HuH-7.5 (cell line): ENCODE measurements at regions not wholly inside any gene's neighbourhood (a gene's known extent, or its start where the extent isn't known, plus 50 kb on each side); places are given as distances from the start of the nearest gene placed in this dataset.
"Not testable (repeated sequence)": the region's sequence is repeated elsewhere in the genome, so short reads cannot be mapped to it uniquely, and the experiment has no call there.

Source experiments
- DNase-seq: peaks from one replicate; pipeline ENCODE4 v3.0.0; 2011; ENCODE audit warnings: low spot score

DNA sequence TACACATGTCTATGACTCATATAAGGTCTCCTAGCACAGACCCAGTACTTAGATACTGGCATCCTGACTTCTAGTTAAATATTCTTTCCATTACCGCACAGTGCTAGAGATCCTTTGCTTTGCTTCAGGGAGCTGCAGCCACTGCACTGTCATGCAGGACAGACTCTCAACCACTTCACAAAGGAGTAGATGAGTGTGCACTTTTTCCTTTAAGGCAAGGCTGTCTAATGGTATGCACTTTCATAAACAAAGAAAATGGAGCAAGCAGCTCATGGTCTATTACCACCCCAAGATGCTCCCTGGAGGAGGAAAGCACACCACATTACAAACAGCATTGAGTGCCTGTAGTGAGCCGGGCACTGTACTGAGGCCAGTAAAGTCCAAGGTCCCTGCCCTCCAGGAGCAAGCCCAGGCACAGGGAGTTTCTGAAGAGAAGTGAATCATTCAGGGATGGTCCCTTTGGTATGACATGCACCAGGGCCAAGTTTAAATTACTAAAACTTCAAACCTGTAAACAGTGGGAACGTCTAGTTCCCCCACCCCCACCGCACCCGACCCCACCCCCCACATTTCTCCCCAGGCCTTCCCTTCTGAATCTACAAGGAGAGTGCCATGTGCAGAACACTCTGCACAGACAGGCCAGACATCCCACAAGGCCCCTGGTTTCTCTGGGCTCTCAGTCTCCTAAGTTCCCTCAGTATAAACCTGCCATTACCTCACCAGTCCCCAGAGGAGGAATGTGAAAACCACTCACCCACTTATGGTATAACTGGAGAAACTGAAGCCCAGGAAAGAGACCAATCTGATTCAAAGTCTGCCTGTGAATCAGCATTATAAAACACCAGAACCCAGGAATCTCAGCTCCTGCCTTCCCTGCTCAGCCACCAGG, 107.8 kb upstream of the BCL6 start:
- no peak for DNase-seq

GRCh38 chr3:187855131-187855530, 109.9 kb upstream of the BCL6 start:
- no peak for DNase-seq

DNA sequence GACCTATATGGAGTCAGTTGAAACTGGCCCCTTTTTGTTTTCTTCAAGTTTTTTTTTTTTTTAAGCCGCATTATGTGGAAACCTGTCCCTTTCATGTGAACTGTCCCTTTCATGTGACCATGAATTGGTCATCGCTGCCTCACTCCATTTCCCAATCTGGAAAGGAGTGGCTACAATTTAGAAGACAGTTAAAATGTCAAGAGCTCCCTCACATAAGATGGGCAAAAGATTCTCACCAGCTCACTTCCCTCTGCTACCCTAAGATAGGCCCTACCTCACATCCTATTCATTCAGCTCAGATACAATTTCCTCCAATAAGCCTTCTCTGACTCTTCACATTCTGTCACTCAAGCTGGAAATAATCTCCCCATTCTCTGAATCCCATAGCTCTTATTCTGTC, 111.3 kb upstream of the BCL6 start:
- DNase-seq: no peak

- no peak for DNase-seq
Measured at GRCh38 chr3:187858041-187858440, 112.8 kb upstream of the BCL6 start.

DNA sequence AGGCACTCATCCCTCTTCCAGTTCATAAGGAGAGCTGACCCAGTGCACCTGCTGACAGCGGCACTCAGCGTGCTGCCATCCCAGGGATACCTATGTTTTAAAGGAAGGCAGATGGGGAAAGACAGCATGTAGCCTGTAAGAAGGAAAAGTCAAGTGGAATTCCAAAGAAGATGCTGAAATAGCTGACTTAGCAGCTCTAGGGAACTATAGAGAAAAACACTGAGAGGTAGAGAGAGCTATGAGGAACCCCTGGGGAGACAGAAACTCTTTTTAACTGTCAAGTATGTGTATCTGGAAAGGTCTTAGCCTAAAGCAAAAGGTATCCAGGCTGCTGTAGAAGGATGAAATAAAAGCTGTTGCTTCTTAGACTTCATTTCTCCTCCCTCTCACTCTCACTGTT, 113.4 kb upstream of the BCL6 start:
- no peak for DNase-seq

DNA sequence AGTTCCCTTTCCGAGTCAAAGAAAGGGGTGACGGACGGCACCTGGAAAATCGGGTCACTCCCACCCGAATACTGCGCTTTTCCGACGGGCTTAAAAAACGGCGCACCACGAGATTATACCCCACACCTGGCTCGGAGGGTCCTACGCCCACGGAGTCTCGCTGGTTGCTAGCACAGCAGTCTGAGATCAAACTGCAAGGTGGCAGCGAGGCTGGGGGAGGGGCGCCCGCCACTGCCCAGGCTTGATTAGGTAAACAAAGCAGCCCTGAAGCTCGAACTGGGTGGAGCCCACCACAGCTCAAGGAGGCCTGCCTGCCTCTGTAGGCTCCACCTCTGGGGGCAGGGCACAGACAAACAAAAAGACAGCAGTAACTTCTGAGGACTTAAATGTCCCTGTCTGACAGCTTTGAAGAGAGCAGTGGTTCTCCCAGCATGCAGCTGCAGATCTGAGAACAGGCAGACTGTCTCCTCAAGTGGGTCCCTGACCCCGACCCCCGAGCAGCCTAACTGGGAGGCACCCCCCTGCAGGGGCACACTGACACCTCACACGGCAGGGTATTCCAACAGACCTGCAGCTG, 117.5 kb upstream of the BCL6 start:
- not testable (repeated sequence) for DNase-seq

DNA sequence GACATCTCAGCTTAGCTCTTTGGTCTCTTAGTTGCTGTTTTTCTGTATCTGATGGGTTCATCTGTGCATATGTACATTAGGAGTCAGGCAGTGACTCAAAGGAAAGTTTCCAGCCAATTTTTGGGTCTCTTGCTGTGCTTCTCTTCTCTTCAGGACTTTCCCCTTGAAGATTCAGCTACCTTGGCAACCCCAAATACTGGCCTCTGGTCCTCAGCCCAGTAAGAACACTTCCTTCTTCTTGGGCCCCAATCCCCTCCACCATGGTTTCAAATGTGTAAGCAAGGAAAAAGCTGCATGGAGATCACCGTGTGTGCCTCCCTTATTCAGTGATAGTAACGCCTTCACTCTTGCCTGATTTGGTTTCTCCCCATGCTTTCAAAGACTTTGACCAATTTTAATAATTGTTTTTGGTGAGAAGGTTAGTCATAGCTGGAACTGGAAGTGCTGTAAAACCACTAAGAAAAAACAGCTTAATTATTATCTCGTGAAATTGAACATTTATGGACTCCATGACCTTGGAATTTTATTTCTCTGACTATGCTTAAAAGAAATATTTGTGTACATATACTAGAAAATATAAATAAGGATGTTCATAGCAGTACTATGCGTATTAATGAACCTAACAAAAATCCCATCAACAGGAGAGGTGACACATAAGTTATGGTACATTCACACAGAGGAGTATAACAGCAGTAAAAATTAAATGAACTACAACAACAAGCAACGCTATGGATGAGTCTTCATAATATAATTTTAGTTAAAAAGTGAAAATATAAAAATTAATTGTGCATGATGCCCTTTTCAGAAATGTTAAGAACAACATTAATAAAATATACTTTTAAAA, 125.3 kb upstream of the BCL6 start:
- DNase-seq: no peak

- no peak for DNase-seq
Measured at GRCh38 chr3:187871204-187871591, 125.9 kb upstream of the BCL6 start.

DNA sequence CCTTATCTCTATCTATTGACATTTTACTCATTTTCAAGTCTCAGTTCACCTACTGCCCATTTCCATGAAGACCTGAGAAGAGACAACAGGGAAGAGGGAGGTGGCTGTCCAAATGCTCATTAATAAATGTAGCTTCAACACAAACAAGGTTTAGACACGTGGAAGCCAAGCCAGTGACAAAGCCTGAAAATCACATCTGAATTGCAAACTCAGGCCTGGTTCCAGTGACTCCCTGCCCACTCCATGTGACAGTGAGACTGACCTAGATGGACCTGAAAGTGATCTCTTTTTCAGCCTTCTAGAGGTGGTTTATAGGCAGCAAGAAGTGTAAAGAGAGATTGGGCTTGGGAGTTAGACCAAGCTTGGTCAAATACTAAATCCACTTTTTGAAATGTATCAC, 126.6 kb upstream of the BCL6 start:
- no peak for DNase-seq

GRCh38 chr3:187873843-187874242, 128.6 kb upstream of the BCL6 start:
- no peak for DNase-seq

GRCh38 chr3:187875863-187876262, 130.6 kb upstream of the BCL6 start:
- DNase-seq: no peak

GRCh38 chr3:187878772-187879518, 133.7 kb upstream of the BCL6 start:
- no peak for DNase-seq

GRCh38 chr3:187880441-187880840, 135.2 kb upstream of the BCL6 start:
- no peak for DNase-seq

- no peak for DNase-seq
Measured at GRCh38 chr3:187880851-187881250, 135.6 kb upstream of the BCL6 start.

DNA sequence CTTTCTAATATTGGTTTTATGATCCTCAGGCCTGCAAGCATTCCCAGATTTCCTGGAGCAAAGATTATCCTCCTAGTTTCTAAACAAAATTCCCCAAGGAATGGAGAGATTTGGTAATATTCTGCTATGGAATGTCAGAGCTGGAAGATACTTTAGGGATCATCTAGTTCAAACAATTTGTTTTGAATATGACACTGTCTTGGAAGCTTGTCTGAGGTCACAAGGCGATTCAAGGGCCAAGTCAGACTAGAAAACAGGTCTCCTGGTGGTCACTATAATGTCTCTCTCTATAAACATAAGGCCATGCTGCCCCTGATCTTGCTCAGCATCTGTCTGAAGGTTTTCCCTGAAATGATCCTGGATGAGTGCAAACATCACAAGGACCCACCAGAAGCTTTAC, 143.4 kb upstream of the BCL6 start:
- DNase-seq: no peak

DNA sequence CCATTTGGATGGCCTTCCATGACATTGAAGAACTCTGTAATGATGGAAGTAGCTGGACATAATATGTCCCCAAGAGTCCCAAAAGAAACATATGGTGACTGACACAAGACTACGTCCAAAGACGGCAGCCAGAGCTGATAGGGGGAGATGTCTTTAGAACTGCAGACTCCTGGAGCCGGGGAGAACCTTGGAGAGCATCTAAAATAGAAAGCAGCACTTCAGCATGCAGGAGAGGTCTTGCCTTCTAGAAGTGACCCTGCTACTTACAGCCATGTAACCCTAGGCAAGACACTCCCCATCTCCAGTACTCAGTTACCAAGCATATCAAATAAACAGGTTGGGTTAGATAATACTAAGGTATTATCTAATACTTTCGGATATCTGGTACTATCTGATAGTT, 143.8 kb upstream of the BCL6 start:
- DNase-seq: no peak

DNA sequence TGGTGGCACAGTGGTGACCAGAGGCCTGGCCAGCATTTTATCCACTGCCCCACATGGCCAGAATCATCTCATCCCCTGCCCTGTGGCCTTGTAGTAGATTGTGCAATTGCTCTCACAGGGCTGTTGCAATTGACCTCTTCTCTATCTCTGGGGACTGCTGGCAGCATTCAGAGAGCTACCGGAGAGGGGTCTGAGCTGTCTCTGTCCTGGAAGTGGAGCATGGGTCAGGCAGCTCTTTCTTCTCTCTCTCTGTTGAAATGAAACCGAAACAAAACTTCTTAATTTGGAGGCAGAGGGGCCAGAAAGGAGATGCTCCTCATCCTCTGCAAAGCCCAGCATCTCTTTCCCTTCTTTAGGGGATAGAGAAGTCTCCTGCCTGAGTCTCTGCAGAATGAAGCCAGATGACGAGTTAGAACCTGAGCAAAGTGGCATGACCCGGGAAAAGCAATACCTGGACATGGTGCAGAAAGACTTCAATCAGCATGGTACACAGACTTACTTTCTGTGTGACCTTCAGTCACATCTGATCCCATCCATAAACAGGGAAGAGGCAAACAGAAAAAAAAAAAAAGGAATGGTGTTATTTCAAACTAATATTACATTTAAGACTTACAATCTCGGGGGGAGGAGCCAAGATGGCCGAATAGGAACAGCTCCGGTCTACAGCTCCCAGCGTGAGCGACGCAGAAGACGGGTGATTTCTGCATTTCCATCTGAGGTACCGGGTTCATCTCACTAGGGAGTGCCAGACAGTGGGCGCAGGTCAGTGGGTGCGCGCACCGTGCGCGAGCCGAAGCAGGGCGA, 144.5 kb upstream of the BCL6 start:
- peak; percentile 38 for DNase-seq

- DNase-seq: not testable (repeated sequence)
Measured at GRCh38 chr3:187890405-187890752, 145.1 kb upstream of the BCL6 start.

GRCh38 chr3:187896646-187897045, 151.4 kb upstream of the BCL6 start:
- DNase-seq: no peak

DNA sequence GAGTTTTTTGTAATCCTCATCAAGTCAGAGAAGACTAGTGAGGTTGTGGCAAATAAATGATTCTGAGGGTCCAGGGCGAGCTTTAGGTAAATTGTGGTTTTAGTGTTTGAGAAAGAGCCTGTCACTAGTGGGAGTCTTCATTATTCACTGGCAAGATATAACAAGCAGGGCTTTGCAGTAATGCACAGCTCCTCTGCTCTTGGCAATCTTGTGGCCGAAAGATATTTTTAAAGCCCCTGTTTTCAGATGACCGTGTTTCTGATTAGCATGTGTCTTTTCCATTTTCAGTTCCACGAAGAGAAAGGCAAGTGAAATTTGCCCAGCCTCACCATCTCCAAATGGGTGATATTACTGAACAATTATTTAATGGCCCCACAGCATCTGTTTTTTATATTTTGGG, 154.0 kb upstream of the BCL6 start:
- DNase-seq: no peak

GRCh38 chr3:187900993-187901755, 155.9 kb upstream of the BCL6 start:
- no peak for DNase-seq
